OCI-LY7 (cell line): ENCODE measurements at regions not wholly inside any gene's neighbourhood (a gene's known extent, or its start where the extent isn't known, plus 50 kb on each side); places are given as distances from the start of the nearest gene placed in this dataset.

Source experiments
- BruUV-seq: library from RNA; stranded (reverse); fragments of 400-500 nt; replicated peaks from 2 replicates; lab custom pipeline; 2021; lab: Mats Ljungman, UMichigan
- CTCF ChIA-PET: fragments of 300-600 bp; sonication (Branson Sonifier 250); formaldehyde crosslinking; loops from one replicate; lab custom pipeline; 2022; ENCODE audit warnings: antibody characterized with exemption; ENCODE audit not compliant: unreplicated experiment; lab: Charles Lee
- POLR2A ChIA-PET: fragments of 300-600 bp; sonication (Branson Sonifier 250); formaldehyde crosslinking; loops from one replicate; lab custom pipeline; 2022; ENCODE audit warnings: antibody characterized with exemption; lab: Charles Lee
- DNase-seq: peaks from one replicate; pipeline ENCODE4 v3.0.0-alpha.2; 2015; ENCODE audit warnings: low spot score
- H2AFZ ChIP-seq: fragments of 200-600 bp; sonication (generic), shearing (Covaris generic); 2 replicates; pipeline ENCODE4 v1.6.1; 2014; ENCODE audit warnings: mild to moderate bottlenecking, antibody characterized with exemption, low read length, moderate library complexity
- H3K27ac ChIP-seq: fragments of 200-600 bp; sonication (generic); 2 replicates; pipeline ENCODE4 v1.5.1; 2014; ENCODE audit warnings: mixed run types, low read depth, mild to moderate bottlenecking, moderate library complexity, low read length, inconsistent platforms; ENCODE audit not compliant: poor library complexity, severe bottlenecking
- H3K36me3 ChIP-seq: fragments of 200-600 bp; sonication (generic); 2 replicates; pipeline ENCODE4 v1.6.1; 2014; ENCODE audit warnings: mild to moderate bottlenecking, antibody characterized with exemption, low read length, moderate library complexity, mixed read lengths; ENCODE audit not compliant: insufficient read depth
- H3K4me1 ChIP-seq: fragments of 200-600 bp; sonication (generic); 2 replicates; pipeline ENCODE4 v1.5.1; 2014; ENCODE audit warnings: mild to moderate bottlenecking, low read length; ENCODE audit not compliant: insufficient read depth, poor library complexity, severe bottlenecking
- H3K4me2 ChIP-seq: fragments of 200-600 bp; sonication (generic); 2 replicates; pipeline ENCODE4 v1.6.1; 2014; ENCODE audit warnings: mild to moderate bottlenecking, low read length
- H3K4me3 ChIP-seq: fragments of 200-600 bp; sonication (generic); 2 replicates; pipeline ENCODE4 v1.5.1; 2014; ENCODE audit warnings: mild to moderate bottlenecking, low read depth, low read length; ENCODE audit not compliant: poor library complexity, severe bottlenecking
- H3K79me2 ChIP-seq: fragments of 200-600 bp; sonication (generic); 2 replicates; pipeline ENCODE4 v1.6.1; 2016; ENCODE audit warnings: low read depth, mild to moderate bottlenecking, low read length, moderate library complexity, mixed read lengths; ENCODE audit not compliant: insufficient read depth
- H3K9me2 ChIP-seq: fragments of 200-600 bp; sonication (generic); 2 replicates; pipeline ENCODE4 v1.6.1; 2016; ENCODE audit warnings: mild to moderate bottlenecking, low read length, mixed read lengths; ENCODE audit not compliant: insufficient read depth
- H3K9me3 ChIP-seq: fragments of 200-600 bp; sonication (generic); 2 replicates; pipeline ENCODE4 v1.6.1; 2014; ENCODE audit warnings: mild to moderate bottlenecking, mixed run types, low read length, mixed read lengths
- H4K20me1 ChIP-seq: fragments of 200-600 bp; sonication (generic); 2 replicates; pipeline ENCODE4 v1.6.1; 2014; ENCODE audit warnings: mild to moderate bottlenecking, antibody characterized with exemption, low read length, moderate library complexity, mixed read lengths; ENCODE audit not compliant: insufficient read depth
- EZH2phosphoT487 ChIP-seq: fragments of 200-600 bp; sonication (generic); IDR thresholded peaks from 2 replicates; pipeline ENCODE4 v1.6.1; 2018; ENCODE audit warnings: low read depth, borderline replicate concordance, mild to moderate bottlenecking, mixed run types, antibody characterized with exemption, low read length, moderate library complexity, mixed read lengths
- intact Hi-C: fragments of 100-400 bp; cut with micrococcal nuclease; formaldehyde crosslinking; loops from one replicate; pipeline ENCODE4 v1.10.0; 2022; ENCODE audit not compliant: unreplicated experiment
- TF ChIP-seq, protein P1 (sequence below): fragments of 200-600 bp; sonication (generic); conservative IDR thresholded peaks from 2 replicates; pipeline ENCODE4 v1.5.1; 2014; ENCODE audit warnings: mild to moderate bottlenecking, antibody characterized with exemption, low read length, moderate library complexity, mixed read lengths

DNA sequence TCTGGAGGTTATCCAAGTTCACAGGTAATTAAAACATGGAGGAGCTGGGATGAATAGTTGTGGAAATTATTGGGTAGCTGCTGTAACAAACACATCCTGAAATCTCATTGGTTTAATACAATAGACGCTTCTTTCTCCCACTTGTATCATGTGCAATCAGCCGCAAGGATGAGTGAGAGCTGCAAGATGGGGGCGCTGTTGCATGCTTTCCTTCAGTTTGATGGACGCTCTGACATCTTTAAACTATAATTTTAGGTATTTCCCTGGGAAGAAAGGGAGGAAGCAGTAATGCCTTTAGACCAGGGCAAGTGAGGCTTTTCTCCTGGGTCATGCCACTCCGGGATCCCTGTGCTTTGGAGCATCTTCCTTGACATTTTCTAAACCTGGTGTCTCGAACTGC lies 178.7 kb downstream of the PAWR start:
- H3K9me3 ChIP-seq, result no peaks in the 10 kb centered on the region
- H3K9me2 ChIP-seq, result no peaks in the 10 kb centered on the region
- no peaks in the 10 kb centered on the region for H3K4me1 ChIP-seq
- intact Hi-C loops, result no loop called here
- no peak for TF ChIP-seq EZH2phosphoT487
- TF ChIP-seq, protein P1, sequence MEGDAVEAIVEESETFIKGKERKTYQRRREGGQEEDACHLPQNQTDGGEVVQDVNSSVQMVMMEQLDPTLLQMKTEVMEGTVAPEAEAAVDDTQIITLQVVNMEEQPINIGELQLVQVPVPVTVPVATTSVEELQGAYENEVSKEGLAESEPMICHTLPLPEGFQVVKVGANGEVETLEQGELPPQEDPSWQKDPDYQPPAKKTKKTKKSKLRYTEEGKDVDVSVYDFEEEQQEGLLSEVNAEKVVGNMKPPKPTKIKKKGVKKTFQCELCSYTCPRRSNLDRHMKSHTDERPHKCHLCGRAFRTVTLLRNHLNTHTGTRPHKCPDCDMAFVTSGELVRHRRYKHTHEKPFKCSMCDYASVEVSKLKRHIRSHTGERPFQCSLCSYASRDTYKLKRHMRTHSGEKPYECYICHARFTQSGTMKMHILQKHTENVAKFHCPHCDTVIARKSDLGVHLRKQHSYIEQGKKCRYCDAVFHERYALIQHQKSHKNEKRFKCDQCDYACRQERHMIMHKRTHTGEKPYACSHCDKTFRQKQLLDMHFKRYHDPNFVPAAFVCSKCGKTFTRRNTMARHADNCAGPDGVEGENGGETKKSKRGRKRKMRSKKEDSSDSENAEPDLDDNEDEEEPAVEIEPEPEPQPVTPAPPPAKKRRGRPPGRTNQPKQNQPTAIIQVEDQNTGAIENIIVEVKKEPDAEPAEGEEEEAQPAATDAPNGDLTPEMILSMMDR, result peak; percentile 62; the same call in 1 of the 2 replicates
- DNase-seq, result no peak
- no peak overlapping the region for H3K27ac ChIP-seq
- ChIA-PET POLR2A (no interaction called here), CTCF (no interaction called here)
- H3K4me2 ChIP-seq, result no peak overlapping the region
- no peaks in the 10 kb centered on the region for H4K20me1 ChIP-seq
- no peak overlapping the region for H3K4me3 ChIP-seq
- BruUV-seq, result no TSS peak
- H2AFZ ChIP-seq, result no peak overlapping the region
- H3K79me2 ChIP-seq, result no peaks in the 10 kb centered on the region
- no peaks in the 10 kb centered on the region for H3K36me3 ChIP-seq

- Histone ChIP-seq H4K20me1 (no peaks in the 10 kb centered on the region), H3K27ac (no peak overlapping the region)
- BruUV-seq, result no TSS peak
Measured at GRCh38 chr12:79508622-79509021, 182.1 kb downstream of the PAWR start.

More at GRCh38 chr12:79508622-79509021, 182.1 kb downstream of the PAWR start:
- Histone ChIP-seq H2AFZ (no peak overlapping the region), H3K9me2 (no peaks in the 10 kb centered on the region), H3K9me3 (no peaks in the 10 kb centered on the region), H3K4me2 (no peak overlapping the region), H3K79me2 (no peaks in the 10 kb centered on the region), H3K4me1 (no peaks in the 10 kb centered on the region), H3K4me3 (no peak overlapping the region), H3K36me3 (no peaks in the 10 kb centered on the region)
- ChIA-PET CTCF (no interaction called here), POLR2A (interaction anchor here (0.5 kb wide), 1 partner anchor 122 kb away, joined by 6 read pairs; no protein-coding TSS in a partner anchor)
- intact Hi-C loops, result no loop called here
- TF ChIP-seq, protein P1, result no peak
- TF ChIP-seq EZH2phosphoT487, result no peak
- DNase-seq, result no peak
